GM12875 (cell line): ENCODE measurements at regions not wholly inside any gene's neighbourhood (a gene's known extent, or its start where the extent isn't known, plus 50 kb on each side); places are given as distances from the start of the nearest gene placed in this dataset.

Source experiments
- H3K4me3 ChIP-seq: one replicate; pipeline ENCODE4 v1.5.1; 2011; ENCODE audit warnings: low read depth, low read length, control low read depth
- CTCF ChIP-seq: IDR thresholded peaks from 2 replicates; pipeline ENCODE4 v1.5.1; 2011; ENCODE audit warnings: low read depth, mild to moderate bottlenecking, control low read depth, inconsistent platforms, low read length, moderate library complexity, borderline replicate concordance; ENCODE audit not compliant: insufficient read depth

GRCh38 chrX:78496483-78496882 is 162.6 kb downstream of the RTL3 start:
- no peak for TF ChIP-seq CTCF

GRCh38 chrX:78493180-78493579 is 165.8 kb upstream of the CYSLTR1 start:
- no peak overlapping the region for H3K4me3 ChIP-seq
- TF ChIP-seq CTCF = no peak

More at GRCh38 chrX:78496483-78496882, 162.6 kb downstream of the RTL3 start:
- no peak overlapping the region for H3K4me3 ChIP-seq

GRCh38 chrX:78476701-78477100 is 149.3 kb upstream of the CYSLTR1 start:
- TF ChIP-seq CTCF = no peak
- H3K4me3 ChIP-seq = no peak overlapping the region

- TF ChIP-seq CTCF = no peak
- H3K4me3 ChIP-seq = no peak overlapping the region
These were observed 129.5 kb upstream of the CYSLTR1 start for GRCh38 chrX:78456909-78457308.

- no peak for TF ChIP-seq CTCF
- no peak overlapping the region for H3K4me3 ChIP-seq
These were observed 128.5 kb upstream of the CYSLTR1 start for GRCh38 chrX:78455901-78456300.

- TF ChIP-seq CTCF = no peak
These were observed 124.9 kb upstream of the CYSLTR1 start for GRCh38 chrX:78452356-78452755.

GRCh38 chrX:78437621-78438020 is 110.2 kb upstream of the CYSLTR1 start:
- no peak for TF ChIP-seq CTCF
- H3K4me3 ChIP-seq = no peak overlapping the region

More at GRCh38 chrX:78452356-78452755, 124.9 kb upstream of the CYSLTR1 start:
- no peak overlapping the region for H3K4me3 ChIP-seq
